H1 (cell line): ENCODE measurements at regions not wholly inside any gene's neighbourhood (a gene's known extent, or its start where the extent isn't known, plus 50 kb on each side); places are given as distances from the start of the nearest gene placed in this dataset.

Experiments
- CTCF ChIA-PET: fragments of 300-600 bp; sonication (Branson Sonifier 250); formaldehyde crosslinking; loops from one replicate; lab custom pipeline; 2021; ENCODE audit not compliant: partially characterized antibody; lab: Charles Lee
- POLR2A ChIA-PET: fragments of 300-600 bp; sonication (Branson Sonifier 250); formaldehyde crosslinking; loops from one replicate; lab custom pipeline; 2021; ENCODE audit warnings: inconsistent platforms; ENCODE audit not compliant: partially characterized antibody; lab: Charles Lee
- DNase-seq, 2 experiments: peaks; one replicate each; pipeline versions ENCODE4 v3.0.0 to v3.0.0-alpha.2; 2010 to 2022; ENCODE audit warnings: low spot score in 2 of 2, low read depth in 1 of 2, mixed read lengths in 1 of 2
- FAIRE-seq: peaks from 2 replicates; lab custom pipeline; 2011; peaks lifted over from hg19 to GRCh38; lab: Jason Lieb, UNC
- H2AFZ ChIP-seq: 2 replicates; pipeline ENCODE4 v1.8.1; 2012; ENCODE audit warnings: low read length, inconsistent platforms
- H2AK5ac ChIP-seq: 2 replicates; pipeline ENCODE4 v1.6.1; 2013; ENCODE audit warnings: low read depth, low read length
- H2BK120ac ChIP-seq: replicated peaks from 2 replicates; pipeline ENCODE3; 2013; ENCODE audit warnings: low read depth, low read length, inconsistent platforms
- H2BK12ac ChIP-seq: 2 replicates; pipeline ENCODE4 v1.6.1; 2013; ENCODE audit warnings: low read depth, low read length
- H2BK15ac ChIP-seq: 2 replicates; pipeline ENCODE4 v1.6.1; 2013; ENCODE audit warnings: low read length
- H2BK20ac ChIP-seq: 2 replicates; pipeline ENCODE4 v1.6.1; 2013; ENCODE audit warnings: low read length
- H2BK5ac ChIP-seq: 2 replicates; pipeline ENCODE4 v1.6.1; 2013; ENCODE audit warnings: low read depth, low read length
- H3K14ac ChIP-seq: 2 replicates; pipeline ENCODE4 v1.6.1; 2013; ENCODE audit warnings: inconsistent platforms; ENCODE audit not compliant: insufficient read length
- H3K18ac ChIP-seq: 2 replicates; pipeline ENCODE4 v1.6.1; 2013; ENCODE audit warnings: low read length; ENCODE audit errors: extremely low read depth
- H3K23ac ChIP-seq: 2 replicates; pipeline ENCODE4 v1.6.1; 2013; ENCODE audit warnings: inconsistent platforms; ENCODE audit not compliant: insufficient read length
- H3K23me2 ChIP-seq: 2 replicates; pipeline ENCODE4 v1.6.1; 2013; ENCODE audit warnings: low read depth, low read length
- H3K27ac ChIP-seq: 2 replicates; pipeline ENCODE4 v1.6.1; 2011; ENCODE audit warnings: low read depth, low read length, inconsistent platforms
- H3K27me3 ChIP-seq, 4 experiments: replicated peaks in 1 of 4; 1 replicate in 1 of 4; 2 replicates in 3 of 4; pipeline versions ENCODE4 v1.6.1 to v1.8.1; 2011 to 2013; ENCODE audit warnings: low read length in 3 of 4, mild to moderate bottlenecking in 3 of 4, inconsistent platforms in 2 of 4, mixed read lengths in 2 of 4, moderate library complexity in 1 of 4; ENCODE audit not compliant: control insufficient read depth in 3 of 4, insufficient read depth in 3 of 4; ENCODE audit errors: extremely low read depth in 1 of 4
- H3K36me3 ChIP-seq, 4 experiments: 2 replicates each; pipeline versions ENCODE4 v1.6.1 to v1.8.1; 2011 to 2013; ENCODE audit warnings: mild to moderate bottlenecking in 4 of 4, low read length in 3 of 4, moderate library complexity in 2 of 4, control low read depth in 1 of 4, inconsistent platforms in 1 of 4; ENCODE audit not compliant: insufficient read depth in 4 of 4, control insufficient read depth in 2 of 4
- H3K4ac ChIP-seq: replicated peaks from 2 replicates; pipeline ENCODE3; 2013; ENCODE audit warnings: low read length, low read depth, mixed read lengths, inconsistent platforms; ENCODE audit not compliant: insufficient read length
- H3K4me1 ChIP-seq, 4 experiments: replicated peaks in 1 of 4; 1 replicate in 1 of 4; 2 replicates in 3 of 4; pipeline versions ENCODE4 v1.6.1 to v1.8.1; 2011 to 2013; ENCODE audit warnings: low read length in 3 of 4, inconsistent platforms in 2 of 4, mixed read lengths in 1 of 4; ENCODE audit not compliant: insufficient read depth in 4 of 4, control insufficient read depth in 3 of 4
- H3K4me2 ChIP-seq, 2 experiments: 2 replicates each; pipeline versions ENCODE4 v1.6.1 to v1.8.1; 2011 to 2013; ENCODE audit warnings: low read depth in 2 of 2, low read length in 2 of 2, control low read depth in 1 of 2, inconsistent platforms in 1 of 2, mild to moderate bottlenecking in 1 of 2; ENCODE audit not compliant: insufficient read depth in 1 of 2
- H3K4me3 ChIP-seq, 4 experiments: fragments of 200-600, 300-600 bp in 1 of 4; sonication (generic), shearing (Covaris generic), sonication (Bioruptor Twin) in 1 of 4; 2 replicates each; pipeline versions ENCODE4 v1.5.1 to v1.8.1; 2011 to 2016; ENCODE audit warnings: low read length in 4 of 4, low read depth in 3 of 4, control low read depth in 2 of 4, inconsistent platforms in 2 of 4, mild to moderate bottlenecking in 2 of 4, mixed read lengths in 1 of 4, moderate library complexity in 1 of 4; ENCODE audit not compliant: insufficient read depth in 2 of 4; ENCODE audit errors: extremely low read depth in 1 of 4
- H3K56ac ChIP-seq: replicated peaks from 2 replicates; pipeline ENCODE3; 2013; ENCODE audit warnings: low read depth, mild to moderate bottlenecking, mixed read lengths, low read length, inconsistent platforms; ENCODE audit not compliant: insufficient read length
- H3K79me1 ChIP-seq: 2 replicates; pipeline ENCODE4 v1.6.1; 2013; ENCODE audit warnings: low read depth, low read length, control low read depth
- H3K79me2 ChIP-seq, 2 experiments: 2 replicates each; pipeline versions ENCODE4 v1.6.1 to v1.8.1; 2012 to 2013; ENCODE audit warnings: low read length in 2 of 2, mild to moderate bottlenecking in 2 of 2, inconsistent platforms in 1 of 2; ENCODE audit not compliant: insufficient read depth in 2 of 2, control insufficient read depth in 1 of 2
- H3K9ac ChIP-seq, 4 experiments: replicated peaks in 1 of 4; 1 replicate in 1 of 4; 2 replicates in 3 of 4; pipeline versions ENCODE4 v1.6.1 to v1.8.1; 2011 to 2013; ENCODE audit warnings: low read depth in 3 of 4, low read length in 3 of 4, control low read depth in 2 of 4, mild to moderate bottlenecking in 2 of 4, moderate library complexity in 2 of 4, inconsistent platforms in 1 of 4; ENCODE audit errors: extremely low read depth in 1 of 4
- H3K9me3 ChIP-seq, 2 experiments: 2 replicates each; pipeline versions ENCODE4 v1.6.1 to v1.8.1; 2012 to 2013; ENCODE audit warnings: mild to moderate bottlenecking in 2 of 2, moderate library complexity in 2 of 2, control low read depth in 1 of 2, inconsistent platforms in 1 of 2, low read depth in 1 of 2, low read length in 1 of 2, mixed read lengths in 1 of 2; ENCODE audit not compliant: insufficient read depth in 2 of 2
- H4K20me1 ChIP-seq, 2 experiments: replicated peaks in 1 of 2; 2 replicates each; pipeline versions ENCODE3 to v1.8.1; 2011 to 2013; ENCODE audit warnings: inconsistent platforms in 2 of 2, low read length in 2 of 2, mild to moderate bottlenecking in 1 of 2; ENCODE audit not compliant: insufficient read depth in 2 of 2, control insufficient read depth in 1 of 2
- H4K5ac ChIP-seq: 2 replicates; pipeline ENCODE4 v1.6.1; 2013; ENCODE audit warnings: low read length, low read depth, mixed read lengths, inconsistent platforms; ENCODE audit not compliant: insufficient read length
- H4K8ac ChIP-seq: 2 replicates; pipeline ENCODE4 v1.8.0; 2013; ENCODE audit warnings: mild to moderate bottlenecking, moderate library complexity, low read length, inconsistent platforms; ENCODE audit not compliant: insufficient read depth; ENCODE audit errors: extremely low read depth
- H4K91ac ChIP-seq: replicated peaks from 2 replicates; pipeline ENCODE3; 2013; ENCODE audit warnings: low read length, mixed read lengths, inconsistent platforms; ENCODE audit not compliant: insufficient read length
- ATF3 ChIP-seq: IDR thresholded peaks from 2 replicates; pipeline ENCODE4 v1.6.1; 2011; ENCODE audit warnings: low read depth, mild to moderate bottlenecking, low read length; ENCODE audit not compliant: insufficient read depth
- BACH1 ChIP-seq: IDR thresholded peaks from 2 replicates; pipeline ENCODE4 v1.6.1; 2012; ENCODE audit warnings: low read length, improper control_type of control experiment
- CBX5 ChIP-seq: fragments of 300-800, 300-1000 bp; sonication (generic); IDR thresholded peaks from 2 replicates; pipeline ENCODE4 v1.7.1; 2016; ENCODE audit warnings: antibody characterized with exemption, low read length, low read depth
- CTBP2 ChIP-seq: IDR thresholded peaks from 2 replicates; pipeline ENCODE4 v1.7.0; 2011; ENCODE audit warnings: borderline replicate concordance, mild to moderate bottlenecking, moderate library complexity, mixed read lengths, low read length; ENCODE audit not compliant: insufficient read depth, insufficient read length
- FOSL1 ChIP-seq: IDR thresholded peaks from 2 replicates; pipeline ENCODE4 v1.6.1; 2011; ENCODE audit warnings: mild to moderate bottlenecking, low read depth, low read length, moderate library complexity; ENCODE audit not compliant: insufficient read depth
- GABPA ChIP-seq: IDR thresholded peaks from 2 replicates; pipeline ENCODE4 v1.6.1; 2011; ENCODE audit warnings: mild to moderate bottlenecking, low read length, moderate library complexity, borderline replicate concordance; ENCODE audit not compliant: insufficient read depth
- GTF2F1 ChIP-seq: IDR thresholded peaks from 2 replicates; pipeline ENCODE4 v1.6.1; 2012; ENCODE audit warnings: low read depth, low read length, improper control_type of control experiment, borderline replicate concordance
- RAD21 ChIP-seq, 2 experiments: IDR thresholded peaks in 1 of 2; conservative IDR thresholded peaks in 1 of 2; 2 replicates each; pipeline ENCODE4 v1.6.1; 2011; ENCODE audit warnings: low read depth in 2 of 2, low read length in 2 of 2, improper control_type of control experiment in 1 of 2, inconsistent platforms in 1 of 2, mild to moderate bottlenecking in 1 of 2, moderate library complexity in 1 of 2
- RBBP5 ChIP-seq: IDR thresholded peaks from 2 replicates; pipeline ENCODE4 v1.7.1; 2012; ENCODE audit warnings: low read depth, mild to moderate bottlenecking, inconsistent platforms, low read length, moderate library complexity, borderline replicate concordance
- SIN3A ChIP-seq, 2 experiments: IDR thresholded peaks in 1 of 2; conservative IDR thresholded peaks in 1 of 2; 2 replicates each; pipeline ENCODE4 v1.6.1; 2011 to 2012; ENCODE audit warnings: low read length in 2 of 2, improper control_type of control experiment in 1 of 2, low read depth in 1 of 2, mild to moderate bottlenecking in 1 of 2
- TAF7 ChIP-seq: optimal IDR thresholded peaks from 2 replicates; pipeline ENCODE3; 2011; ENCODE audit warnings: low read depth, mild to moderate bottlenecking, inconsistent platforms, low read length, moderate library complexity, borderline replicate concordance
- WGBS, 2 experiments: shearing (Covaris generic) in 1 of 2; methylation state at CpG; one replicate each; pipeline versions ENCODE4 v1.1.6 to v1.1.7; 2013 to 2015; ENCODE audit warnings: low lambda C conversion rate in 2 of 2, mixed read lengths in 2 of 2, inconsistent platforms in 1 of 2, low coverage in 1 of 2, missing lambda C conversion rate in 1 of 2; ENCODE audit not compliant: insufficient replicate concordance in 2 of 2, insufficient coverage in 1 of 2, insufficient read length in 1 of 2; ENCODE audit errors: extremely low coverage in 1 of 2, missing lambda C conversion rate in 1 of 2; 5-methylcytosine and 5-hydroxymethylcytosine counted together

DNA sequence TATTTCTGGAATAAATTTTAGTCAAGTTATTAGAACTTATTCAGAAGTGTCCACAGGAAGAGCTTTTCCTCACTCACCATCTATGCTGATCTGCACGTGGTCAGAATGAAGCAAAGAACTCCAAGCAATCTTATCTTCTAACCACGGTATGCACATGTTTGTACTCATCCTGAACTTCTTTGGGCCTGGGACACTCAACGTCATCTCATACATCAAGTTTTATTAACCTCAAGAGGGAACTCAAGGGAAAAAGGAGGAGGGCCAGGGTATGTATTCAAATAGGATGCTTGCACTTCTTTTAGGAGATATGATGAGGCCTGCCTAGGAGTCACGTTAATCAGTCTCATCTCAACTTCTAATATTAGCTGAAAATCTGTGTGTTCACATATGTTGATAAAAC is 142.5 kb downstream of the C1orf94 start:
- Histone ChIP-seq H3K79me1 (no peaks in the 10 kb centered on the region), H2BK5ac (no peak overlapping the region), H3K27ac (no peak overlapping the region), H2BK12ac (no peak overlapping the region), H3K27me3 (no peaks in the 10 kb centered on the region; a peak in 1 of 7 replicates), H2BK20ac (no peak overlapping the region), H4K8ac (no peak overlapping the region), H4K20me1 (no peaks in the 10 kb centered on the region), H3K18ac (no peak overlapping the region), H2AFZ (no peak overlapping the region), H3K4me1 (no peaks in the 10 kb centered on the region), H3K23me2 (no peaks in the 10 kb centered on the region), H2BK15ac (no peak overlapping the region), H3K4me2 (no peak overlapping the region), H3K4ac (no peak overlapping the region), H3K56ac (no peak overlapping the region), H3K14ac (no peak overlapping the region), H2BK120ac (no peak overlapping the region), H3K79me2 (no peaks in the 10 kb centered on the region), H4K91ac (no peak overlapping the region), H3K9me3 (peaks cover 14 to 17% of the 10 kb centered on the region in 2 experiments), H2AK5ac (no peak overlapping the region), H4K5ac (no peak overlapping the region), H3K23ac (no peak overlapping the region), H3K9ac (no peak overlapping the region), H3K36me3 (no peaks in the 10 kb centered on the region), H3K4me3 (no peak overlapping the region)
- no peak for DNase-seq
- FAIRE-seq = no peak
- ChIA-PET CTCF (no interaction called here), POLR2A (no interaction called here)
- WGBS, 2 experiments = 83% methylated on average over 4 of the region's 4 CpGs; no CpG with 5 or more reads in 1 of the 2 experiments
- TF ChIP-seq TAF7 (no peak), ATF3 (no peak), GABPA (no peak), SIN3A (conservative IDR thresholded peaks at IDR 0.05 in 1 of 2, IDR thresholded peaks at IDR 0.05 in 1 of 2; ENCODE audit: low read depth in 1 of 2, low read length in 2 of 2) (no peak), CTBP2 (no peak), RBBP5 (no peak), BACH1 (no peak), GTF2F1 (no peak), CBX5 (no peak), FOSL1 (no peak), RAD21 (IDR thresholded peaks at IDR 0.05 in 1 of 2, conservative IDR thresholded peaks at IDR 0.05 in 1 of 2; ENCODE audit: low read depth in 2 of 2, low read length in 2 of 2) (no peak)
